ENCODE measurements at regions not wholly inside any gene's neighbourhood (a gene's known extent, or its start where the extent isn't known, plus 50 kb on each side); places are given as distances from the start of the nearest gene placed in this dataset.

- TF ChIP-seq EP300 (IDR thresholded peaks at IDR 0.05): no peak
- no peak for TF ChIP-seq POLR2AphosphoS5 (IDR thresholded peaks at IDR 0.05)
- no peak for TF ChIP-seq CTCF (IDR thresholded peaks at IDR 0.05)
- TF ChIP-seq POLR2A (IDR thresholded peaks at IDR 0.05): no peak
Measured at GRCh38 chr12:42871816-42872215, 282.3 kb upstream of the PRICKLE1 start.
